ENCODE measurements at regions not wholly inside any gene's neighbourhood (a gene's known extent, or its start where the extent isn't known, plus 50 kb on each side); places are given as distances from the start of the nearest gene placed in this dataset.

DNA sequence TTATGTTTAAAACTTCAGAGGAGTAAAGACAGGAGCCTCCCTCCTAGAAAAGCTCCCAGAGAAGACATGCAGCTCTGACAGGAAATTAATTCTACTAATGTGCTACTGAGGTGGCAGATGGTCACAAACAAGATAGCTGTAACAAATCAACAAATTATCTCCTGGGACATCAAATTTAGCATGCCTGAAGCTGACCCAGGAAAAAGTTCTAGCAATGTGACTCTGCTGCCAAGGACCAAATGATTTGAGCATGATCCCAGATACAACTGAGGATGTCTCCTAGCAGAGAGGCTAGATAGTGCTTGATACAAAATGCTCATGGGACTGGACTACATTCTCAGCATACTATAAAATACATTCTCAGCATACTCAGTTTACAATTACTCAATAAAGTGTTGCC, 413.5 kb upstream of the SMC2 start:
- H3K9me3 ChIP-seq (ENCODE audit: control insufficient read depth, insufficient read depth, low read depth, low read length), result no peaks in the 10 kb centered on the region

DNA sequence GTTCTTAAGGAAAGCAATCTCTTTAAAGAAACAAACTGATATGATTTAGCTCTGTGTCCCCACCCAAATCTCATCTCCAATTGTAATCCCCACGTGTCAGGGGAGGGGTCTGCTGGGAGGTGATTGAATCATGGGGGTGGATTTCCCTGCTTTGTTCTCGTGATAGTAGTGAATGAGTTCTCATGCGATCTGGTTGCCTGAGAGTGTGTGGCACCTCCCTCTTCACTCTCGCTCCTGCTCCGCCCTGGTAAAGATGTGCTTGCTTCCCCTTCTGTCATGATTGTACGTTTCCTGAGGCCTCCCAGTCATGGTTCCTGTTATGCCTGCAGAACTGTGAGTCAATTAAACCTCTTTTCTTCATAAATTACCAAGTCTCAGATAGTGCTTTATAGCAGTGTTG, 412.7 kb upstream of the SMC2 start:
- no peak overlapping the region for H3K4me3 ChIP-seq (ENCODE audit: low read depth, low read length)
- H3K27ac ChIP-seq (ENCODE audit: low read depth, low read length), result no peak overlapping the region
- no peaks in the 10 kb centered on the region for H3K9me3 ChIP-seq (ENCODE audit: control insufficient read depth, insufficient read depth, low read depth, low read length)
- no peaks in the 10 kb centered on the region for H3K36me3 ChIP-seq (ENCODE audit: control insufficient read depth, insufficient read depth, low read length)
- no peaks in the 10 kb centered on the region for H3K27me3 ChIP-seq (ENCODE audit: control insufficient read depth, insufficient read depth, low read length)
- no peak overlapping the region for H3K9ac ChIP-seq (ENCODE audit: low read length)
- no peaks in the 10 kb centered on the region for H3K4me1 ChIP-seq (ENCODE audit: control insufficient read depth, insufficient read depth, low read length)

More for the DNA sequence above, 413.5 kb upstream of the SMC2 start:
- no peaks in the 10 kb centered on the region for H3K27me3 ChIP-seq (ENCODE audit: control insufficient read depth, insufficient read depth, low read length)
- H3K36me3 ChIP-seq (ENCODE audit: control insufficient read depth, insufficient read depth, low read length), result no peaks in the 10 kb centered on the region
- no peaks in the 10 kb centered on the region for H3K4me1 ChIP-seq (ENCODE audit: control insufficient read depth, insufficient read depth, low read length)
- no peak overlapping the region for H3K4me3 ChIP-seq (ENCODE audit: low read depth, low read length)
- H3K27ac ChIP-seq (ENCODE audit: low read depth, low read length), result no peak overlapping the region
- H3K9ac ChIP-seq (ENCODE audit: low read length), result no peak overlapping the region

DNA sequence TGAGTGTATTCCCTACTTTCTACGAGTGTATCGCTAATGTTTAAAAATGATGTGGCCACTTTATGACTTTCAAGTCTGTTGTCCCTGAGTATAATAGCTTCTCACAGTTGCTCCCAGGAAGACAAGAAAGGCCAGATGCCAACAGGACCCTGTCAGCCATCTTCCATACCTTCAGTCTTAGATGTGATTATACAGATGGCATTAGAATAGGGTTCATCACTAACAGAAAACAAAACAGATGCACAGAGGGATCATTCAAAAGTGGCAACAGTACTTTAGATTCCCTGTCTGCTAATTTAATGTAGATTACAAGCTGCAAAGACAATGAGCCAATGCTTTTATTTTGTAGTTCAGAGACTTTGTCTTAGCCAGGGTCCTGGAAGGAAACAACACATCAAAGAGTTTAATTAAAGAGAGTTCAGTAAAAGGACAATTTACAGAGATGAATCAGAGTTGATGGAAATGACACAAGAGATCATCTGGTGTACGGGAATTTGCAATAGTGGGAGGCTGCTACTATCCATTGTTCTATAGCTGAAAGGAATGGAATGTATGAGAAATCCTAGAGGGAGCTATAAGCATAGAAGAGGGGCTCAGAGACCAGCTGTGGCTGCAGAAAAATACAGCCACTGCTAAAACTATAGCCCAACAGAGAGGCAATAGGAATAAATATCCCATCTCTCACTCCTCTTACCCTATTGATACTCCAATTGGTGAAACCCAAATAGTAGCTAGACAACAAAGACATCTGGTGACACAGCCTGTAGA, 393.7 kb upstream of the SMC2 start:
- H3K27me3 ChIP-seq (ENCODE audit: control insufficient read depth, insufficient read depth, low read length), result no peaks in the 10 kb centered on the region
- 0 out of 2 replicates have a peak, but pooled peaks cover 7% of the 10 kb centered on the region for H3K4me1 ChIP-seq (ENCODE audit: control insufficient read depth, insufficient read depth, low read length)
- no peak overlapping the region for H3K9ac ChIP-seq (ENCODE audit: low read length)
- no peaks in the 10 kb centered on the region for H3K36me3 ChIP-seq (ENCODE audit: control insufficient read depth, insufficient read depth, low read length)
- H3K9me3 ChIP-seq (ENCODE audit: control insufficient read depth, insufficient read depth, low read depth, low read length), result no peaks in the 10 kb centered on the region
- no peak overlapping the region for H3K27ac ChIP-seq (ENCODE audit: low read depth, low read length)
- H3K4me3 ChIP-seq (ENCODE audit: low read depth, low read length), result no peak overlapping the region

DNA sequence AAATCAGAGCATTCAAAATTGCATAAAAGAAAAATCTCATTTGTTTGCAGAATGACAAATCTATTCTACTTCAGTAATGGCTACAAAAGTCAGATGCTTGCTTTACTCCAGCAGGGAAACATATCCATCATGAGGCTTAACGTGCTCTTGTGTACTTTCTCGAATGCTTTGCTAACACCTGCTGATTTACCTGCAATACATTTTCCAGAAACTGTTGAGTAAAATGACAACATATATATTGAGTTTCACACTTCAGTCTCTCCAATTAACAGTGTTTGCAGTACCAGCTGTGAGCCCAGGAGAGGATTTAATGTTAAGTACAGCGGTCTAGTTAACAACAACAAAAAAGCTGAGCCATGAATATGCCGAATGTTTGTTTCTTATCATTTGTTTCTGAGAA, 391.5 kb upstream of the SMC2 start:
- Histone ChIP-seq H3K36me3 (ENCODE audit: control insufficient read depth, insufficient read depth, low read length) (no peaks in the 10 kb centered on the region), H3K27ac (ENCODE audit: low read depth, low read length) (no peak overlapping the region), H3K9ac (ENCODE audit: low read length) (no peak overlapping the region), H3K9me3 (ENCODE audit: control insufficient read depth, insufficient read depth, low read depth, low read length) (no peaks in the 10 kb centered on the region), H3K27me3 (ENCODE audit: control insufficient read depth, insufficient read depth, low read length) (no peaks in the 10 kb centered on the region), H3K4me3 (ENCODE audit: low read depth, low read length) (no peak overlapping the region), H3K4me1 (ENCODE audit: control insufficient read depth, insufficient read depth, low read length) (0 out of 2 replicates have a peak, but pooled peaks cover 7% of the 10 kb centered on the region)

DNA sequence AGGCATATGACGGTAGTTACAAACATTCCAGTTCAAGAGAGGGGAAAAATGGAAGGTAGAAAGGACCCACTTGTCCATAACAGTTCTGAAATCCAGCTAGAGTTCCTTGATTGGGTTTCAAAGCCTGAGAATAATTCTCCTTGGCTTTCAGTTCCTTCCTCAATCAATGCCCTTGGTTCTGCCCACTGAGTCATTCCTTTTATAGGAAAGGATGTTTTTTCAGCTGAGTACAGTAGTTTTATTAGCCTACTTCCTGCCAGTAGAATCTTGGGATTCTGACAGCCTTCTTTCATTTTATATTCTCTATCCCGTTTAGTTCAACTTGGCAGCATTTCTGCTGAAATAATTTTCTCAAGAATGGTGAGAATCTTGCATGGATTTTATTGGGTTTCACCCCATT, 386.9 kb upstream of the SMC2 start:
- Histone ChIP-seq H3K27ac (ENCODE audit: low read depth, low read length) (no peak overlapping the region), H3K9me3 (ENCODE audit: control insufficient read depth, insufficient read depth, low read depth, low read length) (no peaks in the 10 kb centered on the region), H3K36me3 (ENCODE audit: control insufficient read depth, insufficient read depth, low read length) (no peaks in the 10 kb centered on the region), H3K4me3 (ENCODE audit: low read depth, low read length) (no peak overlapping the region), H3K27me3 (ENCODE audit: control insufficient read depth, insufficient read depth, low read length) (no peaks in the 10 kb centered on the region), H3K9ac (ENCODE audit: low read length) (no peak overlapping the region), H3K4me1 (ENCODE audit: control insufficient read depth, insufficient read depth, low read length) (no peaks in the 10 kb centered on the region)

DNA sequence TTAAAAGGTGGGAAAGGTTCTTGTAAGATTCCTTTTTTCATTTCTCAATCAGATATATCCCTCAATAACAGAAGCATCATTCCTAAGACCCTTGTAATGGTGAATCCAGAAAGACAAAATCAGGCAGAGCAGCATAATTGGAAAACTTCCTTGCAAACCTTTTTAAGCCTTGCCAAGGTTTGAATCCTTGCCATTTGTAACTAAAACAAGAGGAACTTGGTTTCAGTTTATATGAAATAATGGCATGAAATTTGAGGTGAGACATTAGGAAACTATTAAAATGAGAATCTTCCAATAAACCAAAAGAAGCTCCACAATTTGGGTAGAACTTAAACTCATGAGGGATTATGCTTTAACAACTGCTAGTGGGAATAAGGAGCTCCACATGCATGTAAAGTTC, 384.7 kb upstream of the SMC2 start:
- H3K27ac ChIP-seq (ENCODE audit: low read depth, low read length), result no peak overlapping the region
- no peaks in the 10 kb centered on the region for H3K36me3 ChIP-seq (ENCODE audit: control insufficient read depth, insufficient read depth, low read length)
- H3K9me3 ChIP-seq (ENCODE audit: control insufficient read depth, insufficient read depth, low read depth, low read length), result no peaks in the 10 kb centered on the region
- no peaks in the 10 kb centered on the region for H3K4me1 ChIP-seq (ENCODE audit: control insufficient read depth, insufficient read depth, low read length)
- no peak overlapping the region for H3K4me3 ChIP-seq (ENCODE audit: low read depth, low read length)
- no peaks in the 10 kb centered on the region for H3K27me3 ChIP-seq (ENCODE audit: control insufficient read depth, insufficient read depth, low read length)
- H3K9ac ChIP-seq (ENCODE audit: low read length), result no peak overlapping the region

DNA sequence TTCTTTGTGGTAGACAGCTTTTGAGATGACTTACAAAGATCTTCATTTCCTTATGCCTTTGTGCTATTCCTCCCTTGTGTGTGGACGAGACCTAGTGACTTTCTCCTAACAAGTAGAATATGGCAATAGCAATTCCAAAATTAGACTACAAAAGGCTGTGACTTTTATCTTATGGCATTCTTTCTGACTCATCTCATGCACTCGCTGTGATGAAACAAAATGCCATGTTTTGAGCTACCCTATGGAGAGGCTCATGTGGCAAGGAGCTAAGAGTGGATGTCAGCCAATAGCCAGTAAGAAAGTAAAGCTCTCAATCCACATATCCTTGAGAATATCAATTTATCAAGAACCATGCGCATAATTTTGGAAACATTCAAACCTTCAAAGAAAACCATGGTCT, 380.5 kb upstream of the SMC2 start:
- Histone ChIP-seq H3K27ac (ENCODE audit: low read depth, low read length) (no peak overlapping the region), H3K4me1 (ENCODE audit: control insufficient read depth, insufficient read depth, low read length) (no peaks in the 10 kb centered on the region), H3K36me3 (ENCODE audit: control insufficient read depth, insufficient read depth, low read length) (no peaks in the 10 kb centered on the region), H3K4me3 (ENCODE audit: low read depth, low read length) (no peak overlapping the region), H3K9me3 (ENCODE audit: control insufficient read depth, insufficient read depth, low read depth, low read length) (no peaks in the 10 kb centered on the region), H3K9ac (ENCODE audit: low read length) (no peak overlapping the region), H3K27me3 (ENCODE audit: control insufficient read depth, insufficient read depth, low read length) (no peaks in the 10 kb centered on the region)

DNA sequence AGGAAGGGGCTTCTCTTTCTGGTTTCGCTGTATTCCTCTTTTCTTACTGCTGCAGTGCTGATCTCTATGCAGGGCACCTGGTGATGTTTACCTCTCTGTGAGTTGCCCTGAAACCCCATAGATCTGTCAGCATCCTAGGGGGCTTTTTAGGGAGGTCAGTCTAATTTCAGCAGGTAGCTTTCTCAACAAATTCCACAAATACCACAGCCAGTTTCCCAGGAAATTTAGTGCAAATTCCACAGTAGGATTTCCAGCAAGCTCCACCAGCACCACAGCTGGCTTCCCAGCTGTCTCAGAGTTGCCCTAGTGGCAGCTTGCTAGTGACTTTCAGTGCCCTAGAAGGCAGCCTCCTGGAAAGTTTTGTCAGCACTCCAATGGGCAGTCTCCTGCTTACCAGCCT, 379.1 kb upstream of the SMC2 start:
- Histone ChIP-seq H3K9me3 (ENCODE audit: control insufficient read depth, insufficient read depth, low read depth, low read length) (no peaks in the 10 kb centered on the region), H3K4me1 (ENCODE audit: control insufficient read depth, insufficient read depth, low read length) (no peaks in the 10 kb centered on the region), H3K4me3 (ENCODE audit: low read depth, low read length) (no peak overlapping the region), H3K27me3 (ENCODE audit: control insufficient read depth, insufficient read depth, low read length) (no peaks in the 10 kb centered on the region), H3K36me3 (ENCODE audit: control insufficient read depth, insufficient read depth, low read length) (no peaks in the 10 kb centered on the region), H3K27ac (ENCODE audit: low read depth, low read length) (no peak overlapping the region), H3K9ac (ENCODE audit: low read length) (no peak overlapping the region)

DNA sequence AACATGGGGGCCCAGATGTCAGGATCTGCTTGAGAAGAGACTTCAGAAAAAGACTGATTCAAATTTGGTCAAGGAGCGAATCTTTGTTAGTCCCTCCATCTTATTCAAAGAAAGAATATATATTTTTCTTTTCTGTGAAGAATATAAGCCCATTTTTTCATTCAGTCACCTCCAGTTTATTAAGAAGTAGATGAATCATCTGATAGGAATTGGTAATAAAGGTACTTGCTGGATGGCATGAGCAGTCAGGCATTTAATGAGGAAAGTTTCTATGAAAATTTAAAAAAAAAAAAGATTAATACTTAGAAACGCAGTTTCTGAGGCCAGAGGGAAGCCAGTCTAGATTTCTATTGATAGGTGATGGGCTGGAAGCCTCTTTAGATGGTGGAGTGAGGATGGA, 373.1 kb upstream of the SMC2 start:
- H3K27ac ChIP-seq (ENCODE audit: low read depth, low read length), result no peak overlapping the region
- no peaks in the 10 kb centered on the region for H3K36me3 ChIP-seq (ENCODE audit: control insufficient read depth, insufficient read depth, low read length)
- H3K9me3 ChIP-seq (ENCODE audit: control insufficient read depth, insufficient read depth, low read depth, low read length), result no peaks in the 10 kb centered on the region
- no peaks in the 10 kb centered on the region for H3K4me1 ChIP-seq (ENCODE audit: control insufficient read depth, insufficient read depth, low read length)
- H3K9ac ChIP-seq (ENCODE audit: low read length), result no peak overlapping the region
- H3K4me3 ChIP-seq (ENCODE audit: low read depth, low read length), result no peak overlapping the region
- H3K27me3 ChIP-seq (ENCODE audit: control insufficient read depth, insufficient read depth, low read length), result no peaks in the 10 kb centered on the region

DNA sequence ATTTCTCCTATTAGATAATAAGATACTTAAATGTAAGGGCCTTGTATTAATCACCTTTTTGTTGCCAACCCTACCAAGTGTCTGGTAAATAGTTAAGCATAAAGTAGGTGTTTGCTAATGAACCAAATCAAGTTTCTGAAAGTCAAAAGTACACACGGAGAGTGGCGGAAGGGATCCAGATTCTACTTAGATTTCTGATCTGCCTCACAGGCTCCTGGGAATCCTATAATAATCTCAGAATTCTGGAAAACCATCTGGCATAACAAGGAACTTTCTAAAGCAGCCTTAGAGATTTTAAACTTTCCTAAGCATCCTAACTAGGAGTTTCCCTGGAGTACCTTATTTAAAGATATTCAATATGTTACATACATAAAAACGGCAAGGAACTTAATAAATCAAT, 363.2 kb upstream of the SMC2 start:
- no peaks in the 10 kb centered on the region for H3K9me3 ChIP-seq (ENCODE audit: control insufficient read depth, insufficient read depth, low read depth, low read length)

DNA sequence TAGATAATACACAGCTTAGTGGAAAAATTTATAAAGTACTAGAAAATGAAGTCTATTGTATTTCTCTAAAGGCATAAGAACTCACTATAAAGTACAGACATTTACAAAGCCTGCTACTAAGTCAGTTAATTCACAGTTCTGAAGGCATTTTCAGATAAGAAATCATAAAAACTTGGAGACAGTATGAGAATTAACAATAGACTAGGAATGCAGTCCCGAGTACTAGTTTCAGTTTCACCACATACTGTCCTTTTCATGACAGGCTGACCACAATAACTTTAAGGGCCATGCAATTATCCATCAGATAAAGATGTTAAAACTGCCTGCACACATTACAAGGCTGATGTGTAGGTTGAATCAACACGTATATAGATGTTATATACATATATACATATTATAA, 362.6 kb upstream of the SMC2 start:
- H3K4me3 ChIP-seq (ENCODE audit: low read depth, low read length), result no peak overlapping the region

More for the DNA sequence above, 363.2 kb upstream of the SMC2 start:
- Histone ChIP-seq H3K27me3 (ENCODE audit: control insufficient read depth, insufficient read depth, low read length) (no peaks in the 10 kb centered on the region), H3K36me3 (ENCODE audit: control insufficient read depth, insufficient read depth, low read length) (no peaks in the 10 kb centered on the region), H3K4me1 (ENCODE audit: control insufficient read depth, insufficient read depth, low read length) (no peaks in the 10 kb centered on the region; the same call in 1 of the 2 replicates), H3K27ac (ENCODE audit: low read depth, low read length) (no peak overlapping the region), H3K9ac (ENCODE audit: low read length) (no peak overlapping the region), H3K4me3 (ENCODE audit: low read depth, low read length) (no peak overlapping the region)

More for the DNA sequence above, 362.6 kb upstream of the SMC2 start:
- no peaks in the 10 kb centered on the region; the same call in 1 of the 2 replicates for H3K4me1 ChIP-seq (ENCODE audit: control insufficient read depth, insufficient read depth, low read length)
- H3K27me3 ChIP-seq (ENCODE audit: control insufficient read depth, insufficient read depth, low read length), result no peaks in the 10 kb centered on the region
- no peaks in the 10 kb centered on the region for H3K36me3 ChIP-seq (ENCODE audit: control insufficient read depth, insufficient read depth, low read length)
- H3K9ac ChIP-seq (ENCODE audit: low read length), result no peak overlapping the region
- H3K27ac ChIP-seq (ENCODE audit: low read depth, low read length), result no peak overlapping the region
- H3K9me3 ChIP-seq (ENCODE audit: control insufficient read depth, insufficient read depth, low read depth, low read length), result no peaks in the 10 kb centered on the region

All from HUES6 (cell line).